Tibial nerve (tissue), 4 donors: ENCODE measurements at regions not wholly inside any gene's neighbourhood (a gene's known extent, or its start where the extent isn't known, plus 50 kb on each side); places are given as distances from the start of the nearest gene placed in this dataset.

Experiments used
- CTCF ChIP-seq, 5 experiments: fragments of 200-600 bp in 3 of 5; fragments of 450-650 bp in 2 of 5; sonication (generic) in 3 of 5; IDR thresholded peaks; one replicate each; pipeline ENCODE4 v1.5.1; 2016 to 2019; ENCODE audit warnings: antibody characterized with exemption in 5 of 5, mild to moderate bottlenecking in 3 of 5, moderate library complexity in 2 of 5
- EP300 ChIP-seq, 2 donors: sonication (generic); formaldehyde crosslinking; IDR thresholded peaks; one replicate each; pipeline ENCODE4 v1.6.1; 2017; ENCODE audit warnings: antibody characterized with exemption in 2 of 2, mild to moderate bottlenecking in 1 of 2
- POLR2A ChIP-seq, 2 donors: fragments of 450-650 bp; IDR thresholded peaks; one replicate each; pipeline ENCODE4 v1.6.1; 2017; ENCODE audit warnings: antibody characterized with exemption in 2 of 2, mild to moderate bottlenecking in 2 of 2, moderate library complexity in 2 of 2

- TF ChIP-seq CTCF (IDR thresholded peaks at IDR 0.05) (no peak), POLR2A (IDR thresholded peaks at IDR 0.05) (no peak), EP300 (IDR thresholded peaks at IDR 0.05) (no peak)
Observed at GRCh38 chr1:97013136-97013535, 291.6 kb downstream of the PTBP2 start.
